Erythroblast (primary cell): ENCODE measurements at regions not wholly inside any gene's neighbourhood (a gene's known extent, or its start where the extent isn't known, plus 50 kb on each side); places are given as distances from the start of the nearest gene placed in this dataset.

Experiments used
- GATA1 ChIP-seq: IDR thresholded peaks from 2 replicates; pipeline ENCODE4 v1.6.1; 2011; ENCODE audit warnings: low read depth, mild to moderate bottlenecking, control low read depth, low read length, moderate library complexity
- POLR2A ChIP-seq: IDR thresholded peaks from 2 replicates; pipeline ENCODE4 v1.6.1; 2011; ENCODE audit warnings: mild to moderate bottlenecking, low read length

- TF ChIP-seq POLR2A, result no peak
- no peak for TF ChIP-seq GATA1
These were observed 1348.7 kb upstream of the NXPH2 start for GRCh38 chr2:140128909-140129308.
